ENCODE measurements at regions not wholly inside any gene's neighbourhood (a gene's known extent, or its start where the extent isn't known, plus 50 kb on each side); places are given as distances from the start of the nearest gene placed in this dataset.
A peak's percentile ranks its signal among the peaks of the same experiment; 100 is the strongest.

GRCh38 chr1:245054507-245055270 lies 100.1 kb upstream of the KIF26B start:
- H3K4me3 Mint-ChIP-seq: no peak overlapping the region
- no peak overlapping the region for H3K27ac Mint-ChIP-seq
- peaks cover 3% of the 10 kb centered on the region for H3K27me3 Mint-ChIP-seq
- H3K9me3 Mint-ChIP-seq (ENCODE audit: low read depth): no peaks in the 10 kb centered on the region
- peaks cover 14% of the 10 kb centered on the region for H3K4me1 Mint-ChIP-seq (ENCODE audit: low read depth)
- H3K36me3 Mint-ChIP-seq: peaks cover 3% of the 10 kb centered on the region

DNA sequence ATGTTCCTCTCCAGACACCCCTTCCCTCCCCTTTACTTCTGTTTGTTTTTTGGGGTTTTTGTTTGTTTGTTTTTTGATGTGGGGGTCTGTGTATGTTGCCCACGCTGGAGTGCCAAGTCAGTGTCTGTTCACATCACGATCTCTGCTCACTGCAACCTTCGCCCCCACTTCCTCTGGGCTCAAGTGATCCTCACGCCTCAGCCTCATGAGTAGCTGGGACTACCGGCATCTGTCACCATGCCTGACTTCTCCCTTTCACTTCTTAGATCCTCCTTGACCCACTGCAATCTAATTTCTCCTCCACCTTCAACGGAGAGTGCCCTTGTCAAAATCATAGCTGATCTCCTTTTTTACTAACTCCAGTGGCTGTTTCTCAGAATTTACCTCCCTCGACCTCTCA lies 100.7 kb upstream of the KIF26B start:
- Mint-ChIP-seq H3K27ac (no peak overlapping the region), H3K4me1 (ENCODE audit: low read depth) (peaks cover 14% of the 10 kb centered on the region), H3K36me3 (peaks cover 3% of the 10 kb centered on the region), H3K9me3 (ENCODE audit: low read depth) (no peaks in the 10 kb centered on the region), H3K4me3 (no peak overlapping the region), H3K27me3 (peaks cover 3% of the 10 kb centered on the region)

- H3K27ac Mint-ChIP-seq: no peak overlapping the region
- H3K4me1 Mint-ChIP-seq (ENCODE audit: low read depth): peaks cover 14% of the 10 kb centered on the region
- peaks cover 3% of the 10 kb centered on the region for H3K27me3 Mint-ChIP-seq
- no peaks in the 10 kb centered on the region for H3K9me3 Mint-ChIP-seq (ENCODE audit: low read depth)
- H3K36me3 Mint-ChIP-seq: peaks cover 3% of the 10 kb centered on the region
- peak overlapping the region; percentile 57 for H3K4me3 Mint-ChIP-seq
Observed at GRCh38 chr1:245052258-245052657, 102.5 kb upstream of the KIF26B start.

DNA sequence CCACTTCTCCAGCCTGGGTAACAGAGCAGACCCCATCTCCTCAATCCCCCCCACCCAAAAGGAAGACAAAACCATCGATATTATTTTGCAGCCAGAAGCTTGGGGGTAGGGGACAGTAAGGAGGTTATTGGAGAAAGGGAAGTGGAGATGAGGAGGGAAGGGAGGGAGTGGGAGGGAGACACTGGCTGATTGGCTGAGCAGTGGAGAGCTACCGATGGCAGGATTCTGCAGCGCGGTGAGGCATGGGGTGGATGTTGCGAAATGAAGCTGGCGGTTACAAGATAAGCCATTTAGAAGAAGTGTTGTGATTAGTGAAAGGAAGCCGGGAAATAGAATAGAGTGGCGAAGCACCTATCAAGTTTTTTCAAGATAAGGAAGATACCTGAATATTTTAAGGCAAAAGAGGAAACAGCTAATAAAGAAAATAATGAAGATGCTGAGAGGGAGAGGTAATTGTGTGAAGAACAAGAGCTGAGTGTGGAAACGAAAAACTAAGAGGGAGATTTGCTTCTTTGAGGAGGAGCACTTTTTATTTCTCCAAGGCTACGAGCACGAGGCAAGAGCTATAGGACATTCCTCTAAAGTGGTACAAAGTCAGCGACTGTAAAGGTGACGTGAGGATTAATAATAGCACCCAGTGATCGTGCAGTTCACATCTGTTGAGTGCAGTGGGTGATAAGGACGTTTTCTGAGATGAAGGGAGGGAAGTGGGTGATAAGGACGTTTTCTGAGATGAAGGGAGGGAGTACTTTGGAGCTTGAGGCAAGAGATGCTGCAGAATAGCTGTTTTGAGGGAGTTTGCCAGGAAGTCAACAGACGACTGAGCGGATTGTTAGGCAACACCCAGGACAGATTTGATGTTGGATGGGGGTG lies 103.2 kb upstream of the KIF26B start:
- Mint-ChIP-seq H3K4me3 (peak overlapping the region; percentile 57), H3K27me3 (peaks cover 3% of the 10 kb centered on the region), H3K36me3 (peaks cover 3% of the 10 kb centered on the region), H3K27ac (peak overlapping the region; percentile 55), H3K4me1 (ENCODE audit: low read depth) (peaks cover 14% of the 10 kb centered on the region), H3K9me3 (ENCODE audit: low read depth) (no peaks in the 10 kb centered on the region)

DNA sequence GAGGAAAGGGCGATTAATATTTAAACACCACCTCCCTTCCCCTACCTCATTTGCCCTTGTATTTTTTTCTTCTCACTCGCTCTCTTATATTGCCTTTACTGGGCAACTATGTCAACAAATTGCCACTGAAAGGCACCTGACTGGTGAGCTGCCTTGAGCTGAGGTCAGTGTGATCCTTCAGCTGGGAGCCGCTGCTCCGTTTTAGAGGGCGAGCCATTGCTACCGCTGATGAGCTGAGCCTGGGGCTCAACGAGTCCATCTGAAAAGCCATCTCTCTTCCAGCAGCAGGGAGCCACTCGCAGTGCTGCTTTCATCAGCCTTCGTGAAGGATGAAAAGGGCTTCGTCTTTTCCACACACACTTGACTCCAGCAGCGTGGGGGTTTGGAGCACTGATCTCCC lies 108.0 kb upstream of the KIF26B start:
- Mint-ChIP-seq H3K9me3 (ENCODE audit: low read depth) (no peaks in the 10 kb centered on the region), H3K4me3 (no peak overlapping the region), H3K4me1 (ENCODE audit: low read depth) (peaks cover 7% of the 10 kb centered on the region), H3K36me3 (no peaks in the 10 kb centered on the region), H3K27ac (no peak overlapping the region), H3K27me3 (peaks cover under 1% of the 10 kb centered on the region)

DNA sequence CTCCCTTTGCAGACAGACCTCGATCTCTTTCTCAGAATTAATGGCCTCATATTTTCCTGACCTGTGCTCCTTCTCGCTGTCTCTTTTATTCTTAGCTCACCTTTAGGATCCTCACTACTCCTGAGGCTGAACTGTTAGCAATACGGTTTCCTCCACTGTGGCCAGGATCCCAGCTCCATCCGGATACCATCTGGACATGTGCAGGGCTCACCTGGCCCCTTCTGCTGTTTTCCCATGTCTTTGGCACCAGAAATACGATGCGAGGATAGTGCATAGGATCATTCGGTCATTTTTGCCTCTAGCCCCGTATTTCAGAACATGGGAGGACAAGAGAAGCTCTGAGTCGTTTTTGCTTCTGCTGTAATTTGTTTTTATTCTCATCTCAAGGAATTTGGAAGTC lies 108.5 kb upstream of the KIF26B start:
- H3K27me3 Mint-ChIP-seq: no peaks in the 10 kb centered on the region
- H3K4me3 Mint-ChIP-seq: no peak overlapping the region
- H3K9me3 Mint-ChIP-seq (ENCODE audit: low read depth): no peaks in the 10 kb centered on the region
- no peaks in the 10 kb centered on the region for H3K36me3 Mint-ChIP-seq
- H3K4me1 Mint-ChIP-seq (ENCODE audit: low read depth): peaks cover 2% of the 10 kb centered on the region
- no peak overlapping the region for H3K27ac Mint-ChIP-seq

- no peaks in the 10 kb centered on the region for H3K4me1 Mint-ChIP-seq (ENCODE audit: low read depth)
- no peaks in the 10 kb centered on the region for H3K27me3 Mint-ChIP-seq
- H3K4me3 Mint-ChIP-seq: no peak overlapping the region
- H3K36me3 Mint-ChIP-seq: no peaks in the 10 kb centered on the region
- H3K9me3 Mint-ChIP-seq (ENCODE audit: low read depth): no peaks in the 10 kb centered on the region
- no peak overlapping the region for H3K27ac Mint-ChIP-seq
Observed at GRCh38 chr1:245045087-245045881, 109.5 kb upstream of the KIF26B start.

GRCh38 chr1:245043611-245043940 lies 111.2 kb upstream of the KIF26B start:
- Mint-ChIP-seq H3K27me3 (no peaks in the 10 kb centered on the region), H3K9me3 (ENCODE audit: low read depth) (no peaks in the 10 kb centered on the region), H3K27ac (no peak overlapping the region), H3K4me1 (ENCODE audit: low read depth) (no peaks in the 10 kb centered on the region), H3K4me3 (no peak overlapping the region), H3K36me3 (no peaks in the 10 kb centered on the region)

DNA sequence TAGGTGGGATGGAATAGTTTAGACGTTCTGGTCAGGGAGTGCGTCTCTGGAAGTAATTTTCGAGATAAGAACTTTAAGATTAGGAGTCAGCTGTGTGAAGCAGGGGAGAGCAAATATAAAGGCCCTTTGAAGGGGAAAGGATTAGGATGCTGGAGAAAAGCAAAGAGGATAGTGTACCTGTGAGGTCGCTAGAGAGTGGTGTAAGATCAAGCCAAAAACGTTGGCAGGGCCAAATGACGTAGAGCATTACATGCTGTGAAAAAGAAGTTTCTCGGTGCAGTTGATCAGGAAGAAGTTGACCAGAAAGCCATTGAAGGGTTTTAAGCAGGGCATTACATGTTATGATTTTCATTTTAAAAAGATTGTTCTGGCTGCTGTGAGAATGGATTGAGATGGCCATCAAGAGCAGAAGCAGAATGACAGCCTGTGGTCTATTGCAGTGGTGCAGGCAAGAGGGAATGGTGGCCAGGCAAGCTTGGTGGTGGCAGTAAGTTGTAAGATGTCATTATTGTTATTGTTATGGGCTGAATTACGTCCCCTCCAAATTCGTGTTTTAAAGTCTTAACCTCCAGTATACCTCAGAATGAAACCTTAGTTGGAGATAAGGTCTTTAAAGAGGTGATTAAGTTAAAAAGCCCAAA lies 113.6 kb upstream of the KIF26B start:
- Mint-ChIP-seq H3K27ac (no peak overlapping the region), H3K36me3 (no peaks in the 10 kb centered on the region), H3K27me3 (no peaks in the 10 kb centered on the region), H3K4me1 (ENCODE audit: low read depth) (no peaks in the 10 kb centered on the region), H3K9me3 (ENCODE audit: low read depth) (no peaks in the 10 kb centered on the region), H3K4me3 (no peak overlapping the region)

DNA sequence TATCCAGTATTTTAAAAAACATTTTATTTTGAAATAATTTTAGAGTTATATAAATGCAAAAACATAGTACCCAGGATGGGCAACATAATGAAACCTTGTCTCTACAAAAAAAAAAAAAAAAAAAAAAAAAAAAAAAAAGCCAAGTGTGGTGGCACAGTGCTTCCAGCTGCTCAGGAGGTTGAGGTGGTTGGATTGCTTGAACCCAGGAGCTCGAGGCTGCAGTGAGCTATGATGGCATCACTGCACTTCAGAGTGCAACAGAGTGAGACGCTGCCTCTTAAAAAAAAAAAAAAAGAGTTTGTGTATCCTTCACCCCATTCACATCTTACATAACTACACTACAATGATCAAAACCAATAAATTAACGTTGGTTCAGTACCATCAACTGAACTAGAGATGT lies 115.6 kb upstream of the KIF26B start:
- H3K9me3 Mint-ChIP-seq (ENCODE audit: low read depth): no peaks in the 10 kb centered on the region
- no peaks in the 10 kb centered on the region for H3K36me3 Mint-ChIP-seq
- no peak overlapping the region for H3K4me3 Mint-ChIP-seq
- no peak overlapping the region for H3K27ac Mint-ChIP-seq
- no peaks in the 10 kb centered on the region for H3K27me3 Mint-ChIP-seq
- H3K4me1 Mint-ChIP-seq (ENCODE audit: low read depth): no peaks in the 10 kb centered on the region

- no peak overlapping the region for H3K4me3 Mint-ChIP-seq
- no peak overlapping the region for H3K27ac Mint-ChIP-seq
- no peaks in the 10 kb centered on the region for H3K27me3 Mint-ChIP-seq
- no peaks in the 10 kb centered on the region for H3K36me3 Mint-ChIP-seq
- no peaks in the 10 kb centered on the region for H3K4me1 Mint-ChIP-seq (ENCODE audit: low read depth)
- no peaks in the 10 kb centered on the region for H3K9me3 Mint-ChIP-seq (ENCODE audit: low read depth)
Observed at GRCh38 chr1:245036102-245036501, 118.7 kb upstream of the KIF26B start.

DNA sequence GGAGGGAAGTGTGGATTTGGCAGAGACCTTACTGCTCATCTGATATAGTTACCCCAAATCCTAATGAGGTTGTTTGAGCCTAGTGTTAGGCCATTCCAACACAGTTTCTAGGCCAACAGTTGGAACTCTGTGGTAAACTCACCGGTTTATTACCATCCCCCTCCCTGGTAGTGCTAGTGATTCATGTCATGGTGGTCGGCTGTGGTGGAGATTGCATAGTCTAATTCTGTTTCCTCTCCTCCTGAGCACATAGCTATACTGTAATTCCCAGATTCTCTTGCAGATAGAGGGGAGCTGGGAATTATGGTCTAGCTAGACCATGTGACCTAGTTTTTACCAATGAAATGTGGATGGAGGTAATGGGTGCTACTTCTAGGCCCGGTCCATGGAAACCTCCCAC lies 123.7 kb upstream of the KIF26B start:
- Mint-ChIP-seq H3K27me3 (no peaks in the 10 kb centered on the region), H3K9me3 (ENCODE audit: low read depth) (no peaks in the 10 kb centered on the region), H3K27ac (no peak overlapping the region), H3K4me1 (ENCODE audit: low read depth) (peaks cover 7% of the 10 kb centered on the region), H3K36me3 (peaks cover 5% of the 10 kb centered on the region), H3K4me3 (no peak overlapping the region)

- Mint-ChIP-seq H3K4me3 (no peak overlapping the region), H3K27ac (no peak overlapping the region), H3K36me3 (peaks cover 7% of the 10 kb centered on the region), H3K9me3 (ENCODE audit: low read depth) (no peaks in the 10 kb centered on the region), H3K27me3 (no peaks in the 10 kb centered on the region), H3K4me1 (ENCODE audit: low read depth) (peaks cover 7% of the 10 kb centered on the region)
Observed at GRCh38 chr1:245026247-245026646, 128.5 kb upstream of the KIF26B start.

DNA sequence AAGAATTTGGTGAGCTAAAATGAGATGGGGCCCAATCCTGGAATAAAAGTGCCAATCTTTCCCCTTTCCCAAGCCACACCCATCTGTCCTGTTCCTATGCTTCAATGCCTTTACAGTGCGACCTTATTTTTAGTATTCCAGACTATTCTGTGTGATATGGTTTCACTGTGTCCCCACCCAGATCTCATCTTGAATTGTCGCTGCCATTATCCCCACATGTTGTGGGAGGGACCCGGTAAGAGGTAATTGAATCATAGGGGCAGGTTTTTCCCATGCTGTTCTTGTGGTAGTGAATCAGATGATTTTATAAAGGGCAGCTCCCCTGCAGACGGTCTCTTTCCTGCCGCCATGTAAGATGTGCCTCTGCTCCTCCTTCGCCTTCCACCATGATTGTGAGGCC lies 129.3 kb upstream of the KIF26B start:
- Mint-ChIP-seq H3K4me3 (no peak overlapping the region), H3K27me3 (no peaks in the 10 kb centered on the region), H3K4me1 (ENCODE audit: low read depth) (peaks cover 7% of the 10 kb centered on the region), H3K36me3 (peaks cover 5% of the 10 kb centered on the region), H3K27ac (no peak overlapping the region), H3K9me3 (ENCODE audit: low read depth) (no peaks in the 10 kb centered on the region)

DNA sequence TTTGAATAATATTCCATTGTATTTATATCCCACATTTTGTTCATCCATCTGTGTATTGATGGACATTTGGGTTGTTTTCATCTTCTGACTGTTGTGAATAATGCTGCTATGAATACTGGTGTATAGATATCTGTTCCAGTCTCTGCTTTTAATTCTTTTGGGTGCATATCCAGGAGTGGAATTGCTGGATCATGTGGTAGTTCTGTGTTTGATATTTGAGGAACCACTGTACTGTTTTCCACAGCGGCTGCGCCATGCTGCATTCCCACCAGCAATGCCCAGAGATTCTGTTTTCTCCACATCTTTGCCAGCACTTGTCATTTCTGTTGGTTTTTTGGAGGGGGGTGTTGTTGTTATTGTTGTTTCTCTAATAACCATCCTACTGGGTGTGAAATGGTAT lies 131.6 kb upstream of the KIF26B start:
- Mint-ChIP-seq H3K36me3 (peaks cover 4% of the 10 kb centered on the region), H3K4me3 (no peak overlapping the region), H3K4me1 (ENCODE audit: low read depth) (no peaks in the 10 kb centered on the region), H3K27me3 (no peaks in the 10 kb centered on the region), H3K27ac (no peak overlapping the region), H3K9me3 (ENCODE audit: low read depth) (no peaks in the 10 kb centered on the region)
